ENCODE measurements at regions not wholly inside any gene's neighbourhood (a gene's known extent, or its start where the extent isn't known, plus 50 kb on each side); places are given as distances from the start of the nearest gene placed in this dataset.
"Not testable (repeated sequence)": the region's sequence is repeated elsewhere in the genome, so short reads cannot be mapped to it uniquely, and the experiment has no call there.

DNA sequence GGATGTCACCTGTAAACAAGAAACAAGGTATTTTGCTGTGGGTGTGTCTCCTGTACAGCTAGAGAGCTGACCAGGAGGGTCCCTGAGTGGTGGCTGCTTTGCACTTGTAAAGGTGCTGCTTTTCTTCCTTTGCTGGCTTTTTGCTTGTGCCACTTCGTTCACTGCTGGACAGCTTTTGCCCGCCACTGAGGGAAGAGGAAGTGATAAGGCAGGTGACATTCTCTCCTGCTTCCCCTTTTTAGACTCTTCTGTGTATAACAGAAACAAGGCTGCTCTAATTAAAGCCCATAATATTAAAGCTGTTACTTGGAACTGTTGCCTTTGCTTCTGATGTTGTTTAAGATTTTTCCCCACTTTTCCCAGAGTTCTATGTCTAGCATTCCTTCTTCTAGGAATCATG, 218.6 kb upstream of the TSPY4 start:
- Mint-ChIP-seq H3K4me1 (no peaks in the 10 kb centered on the region), H3K9me3 (no peaks in the 10 kb centered on the region), H3K27ac (no peak overlapping the region), H3K4me3 (no peak overlapping the region), H3K36me3 (ENCODE audit: low read depth) (no peaks in the 10 kb centered on the region), H3K27me3 (no peaks in the 10 kb centered on the region)
- ATAC-seq (replicated peaks) = no peak

- Mint-ChIP-seq H3K4me3 (no peak overlapping the region), H3K9me3 (no peaks in the 10 kb centered on the region), H3K36me3 (ENCODE audit: low read depth) (no peaks in the 10 kb centered on the region), H3K27me3 (no peaks in the 10 kb centered on the region), H3K27ac (no peak overlapping the region), H3K4me1 (no peaks in the 10 kb centered on the region)
- no peak for ATAC-seq (replicated peaks)
Observed at GRCh38 chrY:9124623-9125022, 212.6 kb upstream of the TSPY4 start.

DNA sequence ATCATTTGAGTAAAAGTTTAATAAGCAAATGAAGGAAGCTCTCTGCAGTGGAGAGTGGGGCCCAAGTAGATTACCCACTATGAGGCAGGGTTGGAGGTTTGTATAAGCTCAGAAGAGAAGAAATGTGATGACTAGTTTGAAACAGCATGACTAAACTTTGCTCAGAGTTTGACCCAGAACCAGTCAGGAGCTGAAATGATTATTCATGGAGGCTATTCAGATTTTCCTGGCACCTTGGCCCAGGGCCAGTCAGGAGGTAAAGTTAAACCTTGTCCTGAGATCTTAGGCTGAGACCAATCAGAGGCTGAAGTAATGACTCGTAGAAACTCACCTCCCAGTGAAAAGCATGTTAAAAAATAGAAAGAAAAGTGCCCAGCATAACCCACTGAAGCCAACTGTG, 210.7 kb upstream of the TSPY4 start:
- peak; percentile 14 for ATAC-seq (replicated peaks)
- Mint-ChIP-seq H3K9me3 (no peaks in the 10 kb centered on the region), H3K36me3 (ENCODE audit: low read depth) (no peaks in the 10 kb centered on the region), H3K4me3 (no peak overlapping the region), H3K27ac (no peak overlapping the region), H3K4me1 (no peaks in the 10 kb centered on the region), H3K27me3 (no peaks in the 10 kb centered on the region)

- not testable (repeated sequence) for ATAC-seq (replicated peaks); H3K9me3 Mint-ChIP-seq; H3K27me3 Mint-ChIP-seq; H3K36me3 Mint-ChIP-seq (ENCODE audit: low read depth); H3K4me3 Mint-ChIP-seq; H3K27ac Mint-ChIP-seq; H3K4me1 Mint-ChIP-seq
Observed at GRCh38 chrY:9143366-9143765, 193.9 kb upstream of the TSPY4 start.

- not testable (repeated sequence) for H3K27ac Mint-ChIP-seq; H3K4me3 Mint-ChIP-seq; ATAC-seq (replicated peaks); H3K27me3 Mint-ChIP-seq; H3K9me3 Mint-ChIP-seq; H3K36me3 Mint-ChIP-seq (ENCODE audit: low read depth); H3K4me1 Mint-ChIP-seq
Observed at GRCh38 chrY:9154552-9154951, 182.7 kb upstream of the TSPY4 start.

DNA sequence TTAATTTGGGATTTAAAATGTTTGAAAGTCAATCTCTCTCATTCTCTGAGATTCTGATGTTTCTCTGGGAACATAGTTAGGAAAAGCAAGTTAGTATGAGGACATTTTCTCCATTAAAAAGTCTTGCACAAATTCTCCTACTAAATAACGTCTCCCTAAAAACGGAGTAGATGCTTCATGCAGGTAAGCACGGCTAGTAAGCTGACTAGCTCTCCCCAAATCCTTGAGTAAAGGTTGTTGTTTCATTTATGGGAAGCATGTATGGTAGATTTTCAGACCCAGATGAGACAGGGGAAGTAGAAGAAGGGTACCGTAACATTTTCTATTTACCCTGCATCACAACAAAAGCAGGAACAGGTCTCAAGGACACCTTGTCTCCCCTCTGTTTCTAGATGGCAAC, 181.5 kb upstream of the TSPY4 start:
- Mint-ChIP-seq H3K27me3 (no peaks in the 10 kb centered on the region), H3K36me3 (ENCODE audit: low read depth) (no peaks in the 10 kb centered on the region), H3K4me1 (no peaks in the 10 kb centered on the region), H3K9me3 (no peaks in the 10 kb centered on the region), H3K27ac (no peak overlapping the region), H3K4me3 (no peak overlapping the region)
- ATAC-seq (replicated peaks) = no peak

GRCh38 chrY:9158616-9159015, 178.6 kb upstream of the TSPY4 start:
- H3K27me3 Mint-ChIP-seq = no peaks in the 10 kb centered on the region
- no peak for ATAC-seq (replicated peaks)
- H3K9me3 Mint-ChIP-seq = no peaks in the 10 kb centered on the region
- no peaks in the 10 kb centered on the region for H3K4me1 Mint-ChIP-seq
- H3K27ac Mint-ChIP-seq = no peak overlapping the region
- no peaks in the 10 kb centered on the region for H3K36me3 Mint-ChIP-seq (ENCODE audit: low read depth)
- H3K4me3 Mint-ChIP-seq = no peak overlapping the region

GRCh38 chrY:9160331-9160730, 176.9 kb upstream of the TSPY4 start:
- H3K27me3 Mint-ChIP-seq; ATAC-seq (replicated peaks); H3K9me3 Mint-ChIP-seq; H3K36me3 Mint-ChIP-seq (ENCODE audit: low read depth); H3K4me1 Mint-ChIP-seq; H3K4me3 Mint-ChIP-seq; H3K27ac Mint-ChIP-seq: not testable (repeated sequence)

- not testable (repeated sequence) for H3K27ac Mint-ChIP-seq; H3K9me3 Mint-ChIP-seq; H3K36me3 Mint-ChIP-seq (ENCODE audit: low read depth); ATAC-seq (replicated peaks); H3K4me3 Mint-ChIP-seq; H3K4me1 Mint-ChIP-seq; H3K27me3 Mint-ChIP-seq
Observed at GRCh38 chrY:9160976-9161375, 176.3 kb upstream of the TSPY4 start.

GRCh38 chrY:9161990-9162389, 175.3 kb upstream of the TSPY4 start:
- H3K27me3 Mint-ChIP-seq = not testable (repeated sequence)

DNA sequence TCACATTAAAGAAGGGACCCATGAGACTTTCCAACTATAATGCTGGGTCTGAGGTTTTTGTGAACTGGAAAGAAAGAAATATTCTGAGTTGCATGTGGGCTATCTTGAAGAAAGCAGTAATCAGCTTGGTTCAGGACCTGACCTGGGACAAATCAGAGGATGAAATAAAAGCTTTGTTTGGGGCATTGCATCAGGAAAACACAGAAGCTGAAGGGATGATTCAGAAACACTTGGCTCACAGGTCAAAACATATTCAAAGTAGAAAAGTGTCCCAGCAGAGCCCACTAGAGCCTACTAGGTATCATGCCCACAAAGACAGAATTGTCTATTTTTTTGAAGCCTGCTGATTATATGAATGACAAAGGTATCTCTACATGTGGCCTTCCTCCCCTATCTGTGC, 174.8 kb upstream of the TSPY4 start:
- H3K4me1 Mint-ChIP-seq; H3K27me3 Mint-ChIP-seq; H3K36me3 Mint-ChIP-seq (ENCODE audit: low read depth); H3K9me3 Mint-ChIP-seq; H3K27ac Mint-ChIP-seq; ATAC-seq (replicated peaks); H3K4me3 Mint-ChIP-seq: not testable (repeated sequence)

More at GRCh38 chrY:9161990-9162389, 175.3 kb upstream of the TSPY4 start:
- H3K4me1 Mint-ChIP-seq; H3K27ac Mint-ChIP-seq; ATAC-seq (replicated peaks); H3K36me3 Mint-ChIP-seq (ENCODE audit: low read depth); H3K9me3 Mint-ChIP-seq; H3K4me3 Mint-ChIP-seq: not testable (repeated sequence)

DNA sequence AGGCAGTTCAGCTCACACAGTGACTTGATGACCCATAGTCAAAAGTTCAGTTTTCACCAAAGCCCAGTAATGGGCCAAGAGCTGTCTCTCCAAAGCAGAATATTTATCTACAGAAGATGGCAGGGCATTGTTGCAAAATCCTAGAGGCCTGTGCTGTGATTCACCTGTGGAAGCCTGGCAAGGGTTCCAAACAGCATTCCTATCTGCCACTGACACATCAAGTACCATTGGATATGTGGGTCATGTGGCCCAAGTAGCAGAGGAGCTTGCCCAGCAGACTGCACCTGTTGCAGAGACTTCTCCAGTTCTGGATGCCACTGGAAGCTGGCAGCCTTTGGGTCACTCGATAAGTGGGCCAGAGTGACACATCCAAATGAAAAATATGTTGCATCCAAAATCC, 159.6 kb upstream of the TSPY4 start:
- H3K27ac Mint-ChIP-seq; H3K9me3 Mint-ChIP-seq; H3K27me3 Mint-ChIP-seq; H3K36me3 Mint-ChIP-seq (ENCODE audit: low read depth); H3K4me1 Mint-ChIP-seq; ATAC-seq (replicated peaks); H3K4me3 Mint-ChIP-seq: not testable (repeated sequence)

GRCh38 chrY:9184827-9185226, 152.4 kb upstream of the TSPY4 start:
- H3K9me3 Mint-ChIP-seq; H3K4me3 Mint-ChIP-seq; ATAC-seq (replicated peaks); H3K36me3 Mint-ChIP-seq (ENCODE audit: low read depth); H3K4me1 Mint-ChIP-seq; H3K27me3 Mint-ChIP-seq; H3K27ac Mint-ChIP-seq: not testable (repeated sequence)

DNA sequence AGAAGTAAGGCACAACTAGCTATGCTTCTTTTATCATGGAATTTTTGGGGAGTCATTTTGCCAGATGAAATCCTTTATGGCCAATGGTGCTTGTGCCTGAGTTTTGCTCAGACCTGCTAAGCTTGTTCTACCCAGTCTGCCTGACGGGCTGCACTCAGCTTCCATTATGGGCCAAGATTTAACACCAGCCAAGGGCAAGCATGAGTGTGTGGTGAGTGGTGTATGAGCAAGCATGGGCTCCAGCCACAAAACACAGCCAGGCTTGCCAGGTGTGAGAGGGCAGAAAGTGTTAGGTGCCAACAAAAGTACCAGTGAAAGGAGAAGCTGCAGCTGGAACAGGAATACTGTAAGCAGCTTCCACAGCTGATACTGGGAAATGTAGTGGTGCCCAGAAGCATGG, 130.2 kb upstream of the TSPY4 start:
- H3K36me3 Mint-ChIP-seq (ENCODE audit: low read depth); H3K27ac Mint-ChIP-seq; H3K9me3 Mint-ChIP-seq; ATAC-seq (replicated peaks); H3K27me3 Mint-ChIP-seq; H3K4me1 Mint-ChIP-seq; H3K4me3 Mint-ChIP-seq: not testable (repeated sequence)

GRCh38 chrY:9226409-9226808, 110.9 kb upstream of the TSPY4 start:
- ATAC-seq (replicated peaks) = no peak
- Mint-ChIP-seq H3K36me3 (ENCODE audit: low read depth) (no peaks in the 10 kb centered on the region), H3K27me3 (no peaks in the 10 kb centered on the region), H3K4me3 (no peak overlapping the region), H3K4me1 (no peaks in the 10 kb centered on the region), H3K27ac (no peak overlapping the region), H3K9me3 (peaks cover 4% of the 10 kb centered on the region)

DNA sequence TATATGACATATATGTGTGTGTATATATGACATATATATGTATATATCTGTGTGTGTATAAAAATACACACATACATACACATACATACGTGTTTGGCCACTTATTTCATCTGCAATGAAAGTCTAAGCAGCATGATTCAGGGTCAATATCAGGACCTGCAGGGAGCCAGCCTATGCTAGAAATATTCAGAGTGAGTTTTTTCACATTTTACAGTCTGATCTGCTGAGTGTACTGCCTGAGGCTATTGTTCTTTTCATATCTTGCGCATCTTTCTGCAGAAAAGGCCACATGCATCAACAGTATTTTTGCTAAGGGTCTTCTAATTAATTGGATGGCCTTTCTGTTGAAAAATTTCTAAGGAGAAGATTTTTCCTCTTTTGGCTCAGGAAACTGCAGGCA, 80.0 kb upstream of the TSPY4 start:
- Mint-ChIP-seq H3K27me3 (no peaks in the 10 kb centered on the region), H3K4me1 (no peaks in the 10 kb centered on the region), H3K9me3 (no peaks in the 10 kb centered on the region), H3K36me3 (ENCODE audit: low read depth) (no peaks in the 10 kb centered on the region), H3K4me3 (no peak overlapping the region), H3K27ac (no peak overlapping the region)
- no peak for ATAC-seq (replicated peaks)
